WTC11 (cell line): ENCODE measurements at regions not wholly inside any gene's neighbourhood (a gene's known extent, or its start where the extent isn't known, plus 50 kb on each side); places are given as distances from the start of the nearest gene placed in this dataset.

Experiments used
- CBFB ChIP-seq: sonication (generic); formaldehyde crosslinking; IDR thresholded peaks from 2 replicates; pipeline ENCODE4 v1.8.1; 2022; ENCODE audit warnings: mild to moderate bottlenecking, low read depth, missing genetic modification reagents
- ESRRA ChIP-seq: sonication (generic); formaldehyde crosslinking; IDR thresholded peaks from 2 replicates; pipeline ENCODE4 v1.8.1; 2022; ENCODE audit warnings: mild to moderate bottlenecking, missing genetic modification reagents, borderline replicate concordance
- RELA ChIP-seq: sonication (generic); formaldehyde crosslinking; IDR thresholded peaks from 2 replicates; pipeline ENCODE4 v1.8.1; 2022; ENCODE audit warnings: missing genetic modification reagents, mild to moderate bottlenecking, borderline replicate concordance
- TF ChIP-seq, protein P1 (sequence below): fragments of 200-600 bp; IDR thresholded peaks from 2 replicates; pipeline ENCODE4 v1.8.0; 2022; ENCODE audit warnings: antibody characterized with exemption
- TF ChIP-seq, protein P2 (sequence below): sonication (generic); formaldehyde crosslinking; IDR thresholded peaks from 2 replicates; pipeline ENCODE4 v1.8.1; 2022; ENCODE audit warnings: missing genetic modification reagents, borderline replicate concordance
- TF ChIP-seq, protein P3 (sequence below): sonication (generic); formaldehyde crosslinking; IDR thresholded peaks from 2 replicates; pipeline ENCODE4 v1.8.0; 2022; ENCODE audit warnings: mild to moderate bottlenecking, missing genetic modification reagents
- TF ChIP-seq, protein P4 (sequence below): sonication (generic); formaldehyde crosslinking; conservative IDR thresholded peaks from 2 replicates; pipeline ENCODE4 v1.8.1; 2022; ENCODE audit warnings: mild to moderate bottlenecking, missing genetic modification reagents
- TF ChIP-seq, protein P5 (sequence below): sonication (generic); formaldehyde crosslinking; IDR thresholded peaks from 2 replicates; pipeline ENCODE4 v1.8.0; 2022; ENCODE audit warnings: mild to moderate bottlenecking, missing genetic modification reagents

DNA sequence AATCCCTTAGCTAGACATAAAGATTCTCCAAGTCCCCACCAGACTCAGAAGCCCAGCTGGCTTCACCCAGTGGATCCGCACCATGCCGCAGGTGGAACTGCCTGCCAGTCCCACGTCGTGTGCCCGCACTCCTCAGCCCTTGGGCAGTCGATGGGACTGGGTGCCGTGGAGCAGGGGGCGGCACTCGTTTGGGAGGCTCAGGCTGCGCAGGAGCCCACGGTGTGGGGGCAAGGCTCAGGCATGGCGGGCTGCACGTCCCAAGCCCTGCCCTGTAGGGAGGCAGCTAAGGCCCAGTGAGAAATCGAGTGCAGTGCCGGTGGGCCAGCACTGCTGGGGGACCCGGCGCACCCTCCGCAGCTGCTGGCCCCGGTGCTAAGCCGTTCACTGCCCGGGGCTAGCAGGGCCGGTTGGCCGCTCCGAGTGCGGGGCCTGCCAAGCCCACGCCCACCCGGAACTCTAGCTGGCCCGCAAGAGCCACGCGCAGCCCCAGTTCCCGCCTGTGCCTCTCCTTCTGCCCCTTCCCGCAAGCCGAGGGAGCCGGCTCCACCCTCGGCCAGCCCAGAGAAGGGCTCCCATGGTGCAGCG lies 95.9 kb upstream of the DTNBP1 start:
- TF ChIP-seq, protein P1, sequence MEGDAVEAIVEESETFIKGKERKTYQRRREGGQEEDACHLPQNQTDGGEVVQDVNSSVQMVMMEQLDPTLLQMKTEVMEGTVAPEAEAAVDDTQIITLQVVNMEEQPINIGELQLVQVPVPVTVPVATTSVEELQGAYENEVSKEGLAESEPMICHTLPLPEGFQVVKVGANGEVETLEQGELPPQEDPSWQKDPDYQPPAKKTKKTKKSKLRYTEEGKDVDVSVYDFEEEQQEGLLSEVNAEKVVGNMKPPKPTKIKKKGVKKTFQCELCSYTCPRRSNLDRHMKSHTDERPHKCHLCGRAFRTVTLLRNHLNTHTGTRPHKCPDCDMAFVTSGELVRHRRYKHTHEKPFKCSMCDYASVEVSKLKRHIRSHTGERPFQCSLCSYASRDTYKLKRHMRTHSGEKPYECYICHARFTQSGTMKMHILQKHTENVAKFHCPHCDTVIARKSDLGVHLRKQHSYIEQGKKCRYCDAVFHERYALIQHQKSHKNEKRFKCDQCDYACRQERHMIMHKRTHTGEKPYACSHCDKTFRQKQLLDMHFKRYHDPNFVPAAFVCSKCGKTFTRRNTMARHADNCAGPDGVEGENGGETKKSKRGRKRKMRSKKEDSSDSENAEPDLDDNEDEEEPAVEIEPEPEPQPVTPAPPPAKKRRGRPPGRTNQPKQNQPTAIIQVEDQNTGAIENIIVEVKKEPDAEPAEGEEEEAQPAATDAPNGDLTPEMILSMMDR: no peak
- TF ChIP-seq, protein P2, sequence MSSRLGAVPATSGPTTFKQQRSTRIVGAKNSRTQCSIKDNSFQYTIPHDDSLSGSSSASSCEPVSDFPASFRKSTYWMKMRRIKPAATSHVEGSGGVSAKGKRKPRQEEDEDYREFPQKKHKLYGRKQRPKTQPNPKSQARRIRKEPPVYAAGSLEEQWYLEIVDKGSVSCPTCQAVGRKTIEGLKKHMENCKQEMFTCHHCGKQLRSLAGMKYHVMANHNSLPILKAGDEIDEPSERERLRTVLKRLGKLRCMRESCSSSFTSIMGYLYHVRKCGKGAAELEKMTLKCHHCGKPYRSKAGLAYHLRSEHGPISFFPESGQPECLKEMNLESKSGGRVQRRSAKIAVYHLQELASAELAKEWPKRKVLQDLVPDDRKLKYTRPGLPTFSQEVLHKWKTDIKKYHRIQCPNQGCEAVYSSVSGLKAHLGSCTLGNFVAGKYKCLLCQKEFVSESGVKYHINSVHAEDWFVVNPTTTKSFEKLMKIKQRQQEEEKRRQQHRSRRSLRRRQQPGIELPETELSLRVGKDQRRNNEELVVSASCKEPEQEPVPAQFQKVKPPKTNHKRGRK (CRISPR knock-in tag): no peak
- TF ChIP-seq, protein P3, sequence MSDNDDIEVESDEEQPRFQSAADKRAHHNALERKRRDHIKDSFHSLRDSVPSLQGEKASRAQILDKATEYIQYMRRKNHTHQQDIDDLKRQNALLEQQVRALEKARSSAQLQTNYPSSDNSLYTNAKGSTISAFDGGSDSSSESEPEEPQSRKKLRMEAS (CRISPR knock-in tag): no peak
- TF ChIP-seq, protein P4, sequence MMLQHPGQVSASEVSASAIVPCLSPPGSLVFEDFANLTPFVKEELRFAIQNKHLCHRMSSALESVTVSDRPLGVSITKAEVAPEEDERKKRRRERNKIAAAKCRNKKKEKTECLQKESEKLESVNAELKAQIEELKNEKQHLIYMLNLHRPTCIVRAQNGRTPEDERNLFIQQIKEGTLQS (CRISPR knock-in tag): no peak
- TF ChIP-seq ESRRA (CRISPR knock-in tag): no peak
- no peak for TF ChIP-seq RELA (CRISPR knock-in tag)
- no peak for TF ChIP-seq CBFB (CRISPR knock-in tag)
- TF ChIP-seq, protein P5, sequence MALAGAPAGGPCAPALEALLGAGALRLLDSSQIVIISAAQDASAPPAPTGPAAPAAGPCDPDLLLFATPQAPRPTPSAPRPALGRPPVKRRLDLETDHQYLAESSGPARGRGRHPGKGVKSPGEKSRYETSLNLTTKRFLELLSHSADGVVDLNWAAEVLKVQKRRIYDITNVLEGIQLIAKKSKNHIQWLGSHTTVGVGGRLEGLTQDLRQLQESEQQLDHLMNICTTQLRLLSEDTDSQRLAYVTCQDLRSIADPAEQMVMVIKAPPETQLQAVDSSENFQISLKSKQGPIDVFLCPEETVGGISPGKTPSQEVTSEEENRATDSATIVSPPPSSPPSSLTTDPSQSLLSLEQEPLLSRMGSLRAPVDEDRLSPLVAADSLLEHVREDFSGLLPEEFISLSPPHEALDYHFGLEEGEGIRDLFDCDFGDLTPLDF (CRISPR knock-in tag): no peak
